Left forelimb (tissue), 1 donor: ENCODE measurements at regions not wholly inside any gene's neighbourhood (a gene's known extent, or its start where the extent isn't known, plus 50 kb on each side); places are given as distances from the start of the nearest gene placed in this dataset.
A peak's percentile ranks its signal among the peaks of the same experiment; 100 is the strongest.
"Not testable (repeated sequence)": the region's sequence is repeated elsewhere in the genome, so short reads cannot be mapped to it uniquely, and the experiment has no call there.

ENCODE experiments used
- DNase-seq: peaks from one replicate; pipeline ENCODE4 v3.0.0-alpha.2; 2018; ENCODE audit warnings: low spot score

DNA sequence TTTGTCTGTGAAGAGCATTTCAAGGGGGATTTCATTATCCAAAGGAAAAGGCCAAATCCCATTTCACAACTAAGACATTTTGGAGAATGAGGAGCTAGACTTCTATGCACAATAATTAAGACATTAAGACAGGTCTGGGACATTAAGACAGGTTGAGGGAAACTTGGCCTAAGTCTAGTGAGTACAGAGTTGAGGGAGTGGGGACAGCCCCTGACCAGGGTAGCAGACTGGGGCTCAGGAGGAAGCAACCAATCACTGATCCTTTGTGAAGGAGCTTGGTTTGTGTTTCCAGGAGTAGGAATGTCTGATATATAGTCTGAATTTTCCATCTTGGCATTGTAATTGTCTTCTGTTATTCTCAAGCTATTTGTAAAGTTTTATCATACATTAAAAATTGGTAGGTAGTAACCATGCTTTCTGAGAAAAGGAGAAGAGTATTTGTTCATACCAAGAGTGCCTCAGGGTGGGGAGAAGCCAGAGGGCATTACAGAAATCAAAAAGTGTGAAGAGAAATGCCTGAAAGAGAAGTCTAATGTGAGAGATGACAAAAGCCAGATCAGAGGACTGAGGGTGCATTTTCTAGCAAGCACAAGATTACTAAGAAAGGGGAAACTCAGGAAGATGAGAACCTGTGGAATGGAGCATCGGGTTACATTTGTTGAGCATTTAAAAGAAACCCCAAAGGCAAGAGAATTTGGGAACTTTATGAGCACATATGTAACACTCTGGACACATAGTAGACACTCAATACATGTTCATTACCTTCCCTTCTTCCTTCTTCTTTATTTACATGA is 189.3 kb upstream of the PIK3R1 start:
- DNase-seq = no peak

DNA sequence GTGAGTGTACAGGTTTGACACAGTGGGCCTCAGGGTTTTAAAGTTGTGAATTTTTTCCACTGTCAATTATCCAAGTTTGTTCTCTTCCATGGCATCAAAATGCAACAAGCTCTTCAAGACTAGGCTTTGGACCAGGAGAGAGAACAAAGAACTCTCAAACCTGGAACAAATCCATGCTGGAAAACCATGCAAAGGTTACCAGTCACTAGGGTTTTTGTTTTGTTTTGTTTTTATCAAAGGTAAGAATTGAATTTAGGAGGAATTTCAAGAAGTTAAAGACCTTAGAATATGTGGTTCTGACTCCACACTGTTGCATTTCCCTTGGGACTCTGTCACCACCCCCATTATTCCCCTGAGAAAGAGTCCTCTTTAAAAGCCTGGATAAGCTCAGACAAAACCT is 191.1 kb upstream of the PIK3R1 start:
- no peak for DNase-seq

DNA sequence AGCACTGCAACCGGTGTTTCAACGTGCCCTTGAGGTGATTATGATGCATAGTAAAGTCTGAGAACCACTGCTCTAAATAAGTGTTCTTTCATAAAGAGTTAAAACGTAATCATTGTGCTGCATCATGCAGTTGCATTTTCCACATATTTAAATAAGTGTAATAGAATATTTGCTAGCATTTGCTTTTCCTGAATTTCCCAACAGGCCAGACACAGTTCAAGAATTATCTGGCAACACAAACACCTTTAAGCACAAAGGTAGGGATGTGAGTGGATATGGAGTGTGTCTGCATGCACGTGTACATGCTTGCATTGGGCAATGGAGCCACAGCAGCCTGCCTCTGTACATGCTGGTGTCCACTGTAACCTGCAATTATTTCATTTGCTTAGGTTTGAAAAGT is 193.6 kb upstream of the PIK3R1 start:
- no peak for DNase-seq

DNA sequence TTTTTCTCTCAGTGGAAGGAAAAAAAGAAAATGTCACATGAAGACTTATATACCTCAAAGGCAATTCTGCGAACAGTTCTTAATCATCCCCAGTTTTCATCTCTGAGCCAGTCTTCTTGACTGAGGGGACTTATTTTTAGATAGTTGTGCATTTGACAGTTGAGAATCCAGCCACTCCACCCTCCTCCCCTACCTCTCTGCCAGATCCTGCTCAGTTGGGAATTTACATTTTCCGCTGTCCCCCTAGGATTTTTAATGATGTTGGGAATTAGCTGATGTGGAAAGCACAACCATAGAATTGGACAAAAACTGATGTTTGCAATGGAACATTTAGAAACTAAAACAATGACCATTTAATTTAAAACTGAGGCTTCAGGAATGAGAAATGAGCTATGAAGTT is 194.3 kb upstream of the PIK3R1 start:
- DNase-seq = no peak

- not testable (repeated sequence) for DNase-seq
Observed at GRCh38 chr5:68020461-68020969, 195.0 kb upstream of the PIK3R1 start.

DNA sequence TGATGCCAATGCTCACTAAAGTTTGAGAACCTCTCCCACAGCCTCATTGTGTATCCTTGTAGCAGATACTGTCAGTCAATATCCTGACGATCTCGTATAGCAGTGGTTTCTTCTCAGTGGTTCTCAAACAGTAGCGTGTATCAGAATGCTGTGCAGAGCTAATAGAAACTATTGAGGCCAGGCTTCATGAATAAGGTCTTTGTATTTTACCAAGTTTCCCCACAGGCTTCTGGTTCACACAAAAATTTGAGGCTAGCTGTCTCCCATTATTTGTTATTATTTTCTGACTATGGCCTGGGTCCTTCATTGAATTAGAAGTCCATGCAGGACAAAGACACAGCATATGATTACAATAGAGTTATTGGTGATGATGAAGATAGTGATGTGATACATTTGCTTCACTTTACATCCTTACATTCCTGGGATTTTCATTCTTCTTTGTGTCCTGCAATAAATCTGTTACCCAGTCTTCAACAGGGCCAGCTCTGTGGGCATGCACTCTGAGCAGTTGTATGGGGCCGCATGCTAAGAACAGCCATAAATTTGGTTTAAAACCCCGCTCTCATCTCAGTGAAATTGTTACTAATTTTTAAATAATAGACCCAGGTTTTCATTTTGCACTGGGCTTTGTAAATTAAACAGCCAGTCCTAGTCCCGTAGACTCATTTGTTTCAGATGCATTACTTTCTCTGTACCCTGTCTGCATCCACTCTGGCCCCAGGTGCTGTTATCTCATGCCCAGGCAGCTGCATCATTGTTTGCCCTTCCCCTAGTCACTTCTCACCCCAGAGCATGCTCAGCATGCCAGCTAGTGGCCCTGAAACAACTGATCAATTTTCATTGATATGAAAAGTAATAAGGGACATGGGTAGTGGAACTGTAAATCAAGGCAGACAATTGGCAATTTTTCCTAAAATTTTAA is 199.9 kb upstream of the PIK3R1 start:
- DNase-seq = no peak

DNA sequence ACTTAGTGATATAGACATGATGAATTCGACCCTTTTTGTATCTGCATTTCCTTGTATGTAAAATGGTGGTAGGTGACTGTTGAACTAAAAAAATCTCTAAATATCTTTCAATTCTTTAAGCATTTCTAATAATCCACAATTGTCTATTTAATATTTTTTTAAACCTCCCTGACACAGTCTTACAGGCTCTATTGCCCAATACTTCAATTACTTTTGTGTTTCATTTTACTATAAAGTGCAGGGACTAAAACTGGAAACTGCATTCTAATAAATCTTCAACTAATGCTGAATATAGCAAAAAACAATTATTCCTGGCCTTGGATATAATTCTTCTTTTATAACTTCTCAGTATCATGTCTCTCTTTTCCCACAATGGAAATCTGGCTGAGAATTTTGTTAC is 202.7 kb upstream of the PIK3R1 start:
- no peak for DNase-seq

- DNase-seq = no peak
Observed at GRCh38 chr5:68012429-68012828, 203.1 kb upstream of the PIK3R1 start.

- DNase-seq = no peak
Observed at GRCh38 chr5:68011801-68012200, 203.8 kb upstream of the PIK3R1 start.

- no peak for DNase-seq
Observed at GRCh38 chr5:68011259-68011760, 204.2 kb upstream of the PIK3R1 start.

DNA sequence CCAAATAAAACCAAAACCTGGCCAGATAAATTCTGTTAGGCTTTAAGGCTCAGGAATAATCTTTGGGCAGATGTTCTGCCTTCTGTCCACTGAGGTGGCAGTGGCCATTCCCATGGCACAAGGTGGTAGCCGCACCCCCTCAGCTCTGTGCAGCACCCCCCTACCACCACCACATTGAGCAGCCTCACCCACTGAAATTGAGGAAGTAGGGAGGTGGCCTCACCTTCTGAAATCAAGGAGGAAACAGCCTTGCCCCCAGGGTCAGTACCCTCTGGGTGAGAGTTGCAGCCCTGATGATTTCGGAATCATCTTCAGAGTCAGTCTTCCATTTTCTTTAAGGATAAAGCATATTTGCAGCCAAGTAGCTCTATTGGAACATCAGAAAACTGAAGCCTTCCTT is 204.8 kb upstream of the PIK3R1 start:
- DNase-seq = no peak

- no peak for DNase-seq
Observed at GRCh38 chr5:68007451-68007850, 208.1 kb upstream of the PIK3R1 start.

- DNase-seq = no peak
Observed at GRCh38 chr5:68002836-68003235, 212.7 kb upstream of the PIK3R1 start.

- DNase-seq = no peak
Observed at GRCh38 chr5:68000805-68001204, 214.8 kb upstream of the PIK3R1 start.

DNA sequence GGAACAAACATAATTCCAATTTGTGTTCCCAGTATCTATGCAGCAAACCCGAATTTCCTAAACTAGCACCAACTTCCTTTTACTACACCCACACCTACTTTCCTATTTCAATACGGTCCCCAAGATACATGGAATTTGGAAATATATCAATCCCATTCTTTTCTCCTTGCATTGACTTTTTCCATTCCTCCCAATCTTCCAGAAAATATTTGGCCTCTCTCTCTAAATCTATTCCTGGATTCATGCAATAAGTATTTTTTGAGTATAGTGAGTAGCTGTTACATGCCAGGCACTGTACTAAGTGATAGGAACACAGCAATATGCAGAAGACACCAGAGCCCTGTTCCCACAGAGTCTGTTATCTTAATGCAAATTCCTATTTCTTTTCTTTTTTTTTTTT is 216.2 kb upstream of the PIK3R1 start:
- DNase-seq = no peak

DNA sequence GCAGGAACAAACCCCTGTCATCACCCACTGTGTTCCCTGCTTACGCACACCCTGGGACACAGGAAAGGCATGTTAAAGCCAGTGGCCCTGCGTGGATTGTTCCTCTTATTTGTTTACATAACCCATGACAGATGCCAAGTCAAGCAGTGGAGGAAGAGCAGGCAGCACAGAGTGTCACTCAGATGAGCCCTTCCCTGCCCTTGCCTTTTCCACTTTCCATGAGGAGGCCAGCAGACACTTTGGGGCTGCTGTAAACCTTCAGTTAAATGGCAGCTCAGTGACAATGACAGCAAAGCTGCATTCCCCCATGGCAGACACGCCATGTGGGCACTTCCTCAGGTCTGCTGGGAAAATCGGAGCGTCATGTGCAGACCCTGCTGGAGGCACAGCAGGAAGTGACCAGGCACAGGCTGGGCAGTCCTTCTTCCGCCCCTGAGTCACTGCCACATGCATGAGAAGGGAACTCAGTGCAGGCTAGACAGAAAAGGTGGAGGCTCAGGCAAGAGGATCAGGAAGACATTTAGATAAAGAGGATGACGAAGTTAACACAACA is 216.8 kb upstream of the PIK3R1 start:
- peak; percentile 70 for DNase-seq

DNA sequence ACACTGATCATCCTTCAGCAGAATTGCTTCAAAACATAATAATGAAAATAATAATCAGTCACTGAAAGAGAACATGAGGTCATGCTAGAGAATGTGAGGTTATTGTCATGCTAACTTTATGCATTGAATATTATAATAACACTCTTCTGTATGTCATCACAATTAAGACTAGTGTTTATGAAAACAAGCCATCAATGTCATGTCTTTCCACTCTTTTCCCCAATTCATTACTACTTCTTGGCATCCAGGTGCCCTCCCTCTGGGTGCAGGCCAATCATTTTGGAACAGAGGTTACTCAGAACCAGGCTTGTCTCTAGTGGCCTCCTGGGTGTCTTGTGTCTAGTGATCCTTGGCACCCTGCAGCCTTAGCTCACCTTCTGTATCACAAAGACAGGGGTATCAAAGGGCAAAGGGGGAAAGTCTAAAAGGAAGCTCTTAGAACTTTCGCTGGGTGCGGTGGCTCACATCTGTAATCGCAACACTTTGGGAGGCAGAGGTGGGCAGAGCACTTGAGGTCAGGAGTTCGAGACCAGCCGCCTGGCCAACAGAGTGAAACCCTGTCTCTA is 217.6 kb upstream of the PIK3R1 start:
- DNase-seq = no peak

DNA sequence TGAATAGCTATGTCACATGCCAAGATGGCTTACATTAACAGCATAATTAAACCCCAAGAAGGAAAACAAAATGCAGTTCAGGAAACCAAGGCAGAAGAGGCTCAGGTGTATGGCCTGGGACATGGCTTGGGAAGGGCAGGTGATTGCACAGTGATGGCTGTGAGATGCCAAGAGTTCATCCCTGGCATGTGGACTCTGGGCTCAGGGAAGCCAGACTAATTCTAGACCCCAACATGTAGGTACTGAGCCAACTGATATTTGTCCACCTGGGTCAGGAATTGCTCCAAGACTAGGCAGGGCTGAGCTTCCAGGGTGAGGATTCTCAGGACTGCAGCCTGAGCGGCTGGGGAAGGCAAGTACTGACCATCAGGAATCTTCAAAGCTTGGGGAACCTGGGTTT is 218.4 kb upstream of the PIK3R1 start:
- no peak for DNase-seq

DNA sequence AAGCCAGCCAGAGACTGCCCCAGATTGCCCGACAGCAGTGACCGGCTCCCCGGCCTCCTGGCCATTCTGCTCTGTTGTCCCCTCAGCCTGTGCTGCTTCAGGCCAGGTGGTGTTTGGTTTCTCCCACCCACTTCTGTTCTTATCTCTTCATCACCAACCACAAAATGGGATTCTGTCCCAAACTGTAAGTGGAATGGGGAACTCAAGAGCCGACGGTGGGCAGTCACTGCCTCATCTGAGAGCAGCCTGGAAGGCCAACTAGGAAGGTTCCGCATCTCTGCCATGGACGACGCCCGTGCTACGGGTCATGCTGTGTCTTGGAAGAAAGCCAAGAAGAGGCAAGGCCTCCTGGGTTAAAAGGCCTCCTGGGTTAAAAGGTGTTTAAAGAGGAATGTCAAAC is 219.0 kb upstream of the PIK3R1 start:
- DNase-seq = no peak

GRCh38 chr5:67992923-67993322 is 222.6 kb upstream of the PIK3R1 start:
- DNase-seq = no peak

DNA sequence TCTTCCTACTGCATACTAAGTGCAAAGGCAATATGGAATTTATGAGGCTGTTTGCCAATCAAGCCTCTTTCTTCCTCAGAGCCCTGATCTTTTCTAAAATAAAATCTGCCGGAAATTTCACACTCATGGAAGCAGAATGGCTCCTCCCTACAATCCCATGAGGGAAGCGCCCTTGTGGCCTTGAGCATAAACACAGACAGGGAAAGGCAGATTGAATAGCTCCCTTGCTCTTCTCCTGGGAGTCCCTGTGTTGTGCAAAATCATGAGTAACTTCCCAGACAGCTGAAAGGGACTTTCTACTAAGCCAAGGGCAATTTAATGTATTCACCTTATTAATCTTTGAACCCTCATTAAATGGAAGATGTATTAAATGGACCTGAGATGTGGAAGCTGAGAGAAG is 226.1 kb upstream of the PIK3R1 start:
- DNase-seq = no peak

GRCh38 chr5:67986761-67987160 is 228.8 kb upstream of the PIK3R1 start:
- DNase-seq = no peak
